ENCODE measurements at regions not wholly inside any gene's neighbourhood (a gene's known extent, or its start where the extent isn't known, plus 50 kb on each side); places are given as distances from the start of the nearest gene placed in this dataset.
A peak's percentile ranks its signal among the peaks of the same experiment; 100 is the strongest.

- H3K23ac ChIP-seq (ENCODE audit: low read length) = no peak overlapping the region
- WGBS (ENCODE audit: extremely low coverage, insufficient coverage, insufficient read length) = no CpG with 5 or more reads among the region's 4 CpGs
- H3K9ac ChIP-seq (ENCODE audit: low read length) = no peak overlapping the region
Measured at GRCh38 chr9:28770226-28770625, 1196.9 kb upstream of the C9orf72 start.

GRCh38 chr9:28770827-28771226, 1197.5 kb upstream of the C9orf72 start:
- Histone ChIP-seq H3K4me1 (ENCODE audit: control insufficient read depth in 1 of 2, insufficient read depth in 2 of 2, low read length in 2 of 2) (no peaks in the 10 kb centered on the region), H3K4me2 (ENCODE audit: low read length) (no peak overlapping the region), H3K23ac (ENCODE audit: low read length) (no peak overlapping the region), H2BK12ac (ENCODE audit: low read length) (no peak overlapping the region), H3K4ac (ENCODE audit: low read depth, low read length) (no peak overlapping the region), H3K27ac (ENCODE audit: low read depth, low read length) (no peak overlapping the region), H3K18ac (ENCODE audit: low read length) (no peak overlapping the region), H2AFZ (ENCODE audit: insufficient read depth, low read length, poor library complexity) (no peak overlapping the region), H4K91ac (ENCODE audit: low read depth, low read length) (no peak overlapping the region), H2BK120ac (ENCODE audit: insufficient read depth, low read length, poor library complexity) (no peak overlapping the region), H2BK5ac (ENCODE audit: low read depth, low read length, poor library complexity) (no peak overlapping the region), H3K79me2 (ENCODE audit: control insufficient read depth, insufficient read depth, low read length, poor library complexity) (no peaks in the 10 kb centered on the region), H3K9ac (ENCODE audit: low read length) (no peak overlapping the region), H3K79me1 (ENCODE audit: low read length) (no peaks in the 10 kb centered on the region), H3K4me3 (ENCODE audit: low read depth, low read length) (no peak overlapping the region), H3K14ac (ENCODE audit: low read length) (no peak overlapping the region), H3K9me3 (ENCODE audit: insufficient read depth, low read depth, low read length) (no peaks in the 10 kb centered on the region), H3K36me3 (ENCODE audit: control insufficient read depth in 1 of 2, insufficient read depth in 2 of 2, low read length in 2 of 2) (no peaks in the 10 kb centered on the region), H2AK5ac (ENCODE audit: low read length) (no peak overlapping the region), H4K12ac (ENCODE audit: low read depth, low read length) (no peak overlapping the region), H3K27me3 (ENCODE audit: insufficient read depth, low read length) (no peaks in the 10 kb centered on the region), H4K8ac (ENCODE audit: low read depth, low read length) (no peak overlapping the region)
- no peak for DNase-seq
- no CpG with 5 or more reads among the region's 2 CpGs for WGBS (ENCODE audit: extremely low coverage, insufficient coverage, insufficient read length)

More at GRCh38 chr9:28770226-28770625, 1196.9 kb upstream of the C9orf72 start:
- Histone ChIP-seq H4K12ac (ENCODE audit: low read depth, low read length) (no peak overlapping the region), H2AFZ (ENCODE audit: insufficient read depth, low read length, poor library complexity) (no peak overlapping the region), H2BK5ac (ENCODE audit: low read depth, low read length, poor library complexity) (no peak overlapping the region), H2BK12ac (ENCODE audit: low read length) (no peak overlapping the region), H2BK120ac (ENCODE audit: insufficient read depth, low read length, poor library complexity) (no peak overlapping the region), H3K4me2 (ENCODE audit: low read length) (no peak overlapping the region), H3K18ac (ENCODE audit: low read length) (no peak overlapping the region), H3K27ac (ENCODE audit: low read depth, low read length) (no peak overlapping the region), H3K79me2 (ENCODE audit: control insufficient read depth, insufficient read depth, low read length, poor library complexity) (no peaks in the 10 kb centered on the region), H3K4ac (ENCODE audit: low read depth, low read length) (no peak overlapping the region), H2AK5ac (ENCODE audit: low read length) (no peak overlapping the region), H3K36me3 (ENCODE audit: control insufficient read depth in 1 of 2, insufficient read depth in 2 of 2, low read length in 2 of 2) (no peaks in the 10 kb centered on the region), H4K91ac (ENCODE audit: low read depth, low read length) (no peak overlapping the region), H3K9me3 (ENCODE audit: insufficient read depth, low read depth, low read length) (no peaks in the 10 kb centered on the region), H3K14ac (ENCODE audit: low read length) (no peak overlapping the region), H4K8ac (ENCODE audit: low read depth, low read length) (no peak overlapping the region), H3K4me3 (ENCODE audit: low read depth, low read length) (no peak overlapping the region), H3K4me1 (ENCODE audit: control insufficient read depth in 1 of 2, insufficient read depth in 2 of 2, low read length in 2 of 2) (no peaks in the 10 kb centered on the region), H3K27me3 (ENCODE audit: insufficient read depth, low read length) (no peaks in the 10 kb centered on the region), H3K79me1 (ENCODE audit: low read length) (no peaks in the 10 kb centered on the region)
- no peak for DNase-seq

GRCh38 chr9:28774433-28775235, 1201.4 kb upstream of the C9orf72 start:
- H3K27me3 ChIP-seq (ENCODE audit: insufficient read depth, low read length) = no peaks in the 10 kb centered on the region
- H3K9me3 ChIP-seq (ENCODE audit: insufficient read depth, low read depth, low read length) = no peaks in the 10 kb centered on the region
- no peak overlapping the region for H2BK5ac ChIP-seq (ENCODE audit: low read depth, low read length, poor library complexity)
- no peak overlapping the region for H2AK5ac ChIP-seq (ENCODE audit: low read length)
- H3K27ac ChIP-seq (ENCODE audit: low read depth, low read length) = no peak overlapping the region
- H3K9ac ChIP-seq (ENCODE audit: low read length) = no peak overlapping the region
- no peaks in the 10 kb centered on the region for H3K79me2 ChIP-seq (ENCODE audit: control insufficient read depth, insufficient read depth, low read length, poor library complexity)
- no peak overlapping the region for H4K91ac ChIP-seq (ENCODE audit: low read depth, low read length)
- no peaks in the 10 kb centered on the region for H3K36me3 ChIP-seq (ENCODE audit: control insufficient read depth in 1 of 2, insufficient read depth in 2 of 2, low read length in 2 of 2)
- no peaks in the 10 kb centered on the region for H3K4me1 ChIP-seq (ENCODE audit: control insufficient read depth in 1 of 2, insufficient read depth in 2 of 2, low read length in 2 of 2)
- no peaks in the 10 kb centered on the region for H3K79me1 ChIP-seq (ENCODE audit: low read length)
- no peak overlapping the region for H4K12ac ChIP-seq (ENCODE audit: low read depth, low read length)
- no peak overlapping the region for H2BK120ac ChIP-seq (ENCODE audit: insufficient read depth, low read length, poor library complexity)
- H3K14ac ChIP-seq (ENCODE audit: low read length) = no peak overlapping the region
- DNase-seq = peak in 1 of 2 donors; percentile 71
- no CpG with 5 or more reads among the region's 8 CpGs for WGBS (ENCODE audit: extremely low coverage, insufficient coverage, insufficient read length)
- no peak overlapping the region for H2AFZ ChIP-seq (ENCODE audit: insufficient read depth, low read length, poor library complexity)
- H2BK12ac ChIP-seq (ENCODE audit: low read length) = no peak overlapping the region
- H4K8ac ChIP-seq (ENCODE audit: low read depth, low read length) = no peak overlapping the region
- H3K4me3 ChIP-seq (ENCODE audit: low read depth, low read length) = no peak overlapping the region
- H3K4me2 ChIP-seq (ENCODE audit: low read length) = no peak overlapping the region
- H3K4ac ChIP-seq (ENCODE audit: low read depth, low read length) = no peak overlapping the region
- no peak overlapping the region for H3K23ac ChIP-seq (ENCODE audit: low read length)
- no peak overlapping the region for H3K18ac ChIP-seq (ENCODE audit: low read length)

- no peak overlapping the region for H4K12ac ChIP-seq (ENCODE audit: low read depth, low read length)
- H3K14ac ChIP-seq (ENCODE audit: low read length) = no peak overlapping the region
- no peak overlapping the region for H4K91ac ChIP-seq (ENCODE audit: low read depth, low read length)
- no peak overlapping the region for H2BK12ac ChIP-seq (ENCODE audit: low read length)
- H4K8ac ChIP-seq (ENCODE audit: low read depth, low read length) = no peak overlapping the region
- no peak overlapping the region for H3K9ac ChIP-seq (ENCODE audit: low read length)
- H3K4me3 ChIP-seq (ENCODE audit: low read depth, low read length) = no peak overlapping the region
- no peaks in the 10 kb centered on the region for H3K9me3 ChIP-seq (ENCODE audit: insufficient read depth, low read depth, low read length)
- no peaks in the 10 kb centered on the region for H3K27me3 ChIP-seq (ENCODE audit: insufficient read depth, low read length)
- no peak overlapping the region for H3K18ac ChIP-seq (ENCODE audit: low read length)
- H3K79me1 ChIP-seq (ENCODE audit: low read length) = no peaks in the 10 kb centered on the region
- H3K4ac ChIP-seq (ENCODE audit: low read depth, low read length) = no peak overlapping the region
- DNase-seq = peak in 1 of 2 donors; percentile 76
- H3K79me2 ChIP-seq (ENCODE audit: control insufficient read depth, insufficient read depth, low read length, poor library complexity) = no peaks in the 10 kb centered on the region
- H3K23ac ChIP-seq (ENCODE audit: low read length) = no peak overlapping the region
- H2BK120ac ChIP-seq (ENCODE audit: insufficient read depth, low read length, poor library complexity) = no peak overlapping the region
- H3K27ac ChIP-seq (ENCODE audit: low read depth, low read length) = no peak overlapping the region
- no peak overlapping the region for H2AK5ac ChIP-seq (ENCODE audit: low read length)
- H3K4me2 ChIP-seq (ENCODE audit: low read length) = no peak overlapping the region
- H2BK5ac ChIP-seq (ENCODE audit: low read depth, low read length, poor library complexity) = no peak overlapping the region
- H3K36me3 ChIP-seq (ENCODE audit: control insufficient read depth in 1 of 2, insufficient read depth in 2 of 2, low read length in 2 of 2) = no peaks in the 10 kb centered on the region
- no peaks in the 10 kb centered on the region for H3K4me1 ChIP-seq (ENCODE audit: control insufficient read depth in 1 of 2, insufficient read depth in 2 of 2, low read length in 2 of 2)
- H2AFZ ChIP-seq (ENCODE audit: insufficient read depth, low read length, poor library complexity) = no peak overlapping the region
Measured at GRCh38 chr9:28779243-28779642, 1206.0 kb upstream of the C9orf72 start.
